Fibroblast of lung (primary cell): ENCODE measurements at regions not wholly inside any gene's neighbourhood (a gene's known extent, or its start where the extent isn't known, plus 50 kb on each side); places are given as distances from the start of the nearest gene placed in this dataset.

Experiments
- DNase-seq, 2 donors: peaks; one replicate each; pipeline versions ENCODE4 v3.0.0 to v3.0.0-alpha.2; 2010; ENCODE audit warnings: low read depth in 2 of 2
- H2AFZ ChIP-seq: 2 replicates; pipeline ENCODE4 v1.5.1; 2012; ENCODE audit warnings: low read length, control low read depth, inconsistent platforms
- H3K27ac ChIP-seq: 2 replicates; pipeline ENCODE4 v1.5.1; 2011; ENCODE audit warnings: low read length, control low read depth; ENCODE audit not compliant: insufficient read depth
- H3K27me3 ChIP-seq: 2 replicates; pipeline ENCODE4 v1.5.1; 2011; ENCODE audit warnings: mild to moderate bottlenecking, low read length; ENCODE audit not compliant: control insufficient read depth, insufficient read depth
- H3K36me3 ChIP-seq: 2 replicates; pipeline ENCODE4 v1.5.1; 2011; ENCODE audit warnings: low read length; ENCODE audit not compliant: control insufficient read depth, insufficient read depth
- H3K4me1 ChIP-seq: 2 replicates; pipeline ENCODE4 v1.5.1; 2011; ENCODE audit warnings: low read length; ENCODE audit not compliant: control insufficient read depth, insufficient read depth; ENCODE audit errors: extremely low read depth
- H3K4me2 ChIP-seq: 2 replicates; pipeline ENCODE4 v1.5.1; 2011; ENCODE audit warnings: low read length, control low read depth; ENCODE audit not compliant: insufficient read depth; ENCODE audit errors: extremely low read depth
- H3K4me3 ChIP-seq, 4 experiments: fragments of 200-600 bp in 1 of 4; sonication (generic) in 1 of 4; replicated peaks in 1 of 4; 2 replicates each; pipeline ENCODE4 v1.5.1; 2011 to 2016; ENCODE audit warnings: low read length in 4 of 4, low read depth in 3 of 4, mild to moderate bottlenecking in 3 of 4, control low read depth in 2 of 4, inconsistent platforms in 1 of 4, mixed read lengths in 1 of 4; ENCODE audit not compliant: insufficient read depth in 1 of 4; ENCODE audit errors: control extremely low read depth in 1 of 4
- H3K79me2 ChIP-seq: 2 replicates; pipeline ENCODE4 v1.5.1; 2012; ENCODE audit warnings: mild to moderate bottlenecking, low read length, inconsistent platforms; ENCODE audit not compliant: control insufficient read depth, insufficient read depth
- H3K9ac ChIP-seq: 2 replicates; pipeline ENCODE4 v1.5.1; 2011; ENCODE audit warnings: mild to moderate bottlenecking, low read length, control low read depth; ENCODE audit not compliant: insufficient read depth
- H3K9me3 ChIP-seq: 2 replicates; pipeline ENCODE4 v1.5.1; 2012; ENCODE audit warnings: low read depth, low read length; ENCODE audit not compliant: control insufficient read depth, insufficient read depth
- H4K20me1 ChIP-seq: 2 replicates; pipeline ENCODE4 v1.5.1; 2011; ENCODE audit warnings: low read length; ENCODE audit not compliant: control insufficient read depth, insufficient read depth; ENCODE audit errors: extremely low read depth
- CTCF ChIP-seq, 2 donors: IDR thresholded peaks in 1 of 2; conservative IDR thresholded peaks in 1 of 2; 1 replicate in 1 of 2; 2 replicates in 1 of 2; pipeline ENCODE4 v1.5.1; 2011 to 2012; ENCODE audit warnings: low read length in 2 of 2, control low read depth in 1 of 2, inconsistent platforms in 1 of 2, low read depth in 1 of 2, mild to moderate bottlenecking in 1 of 2
- EZH2 ChIP-seq: IDR thresholded peaks from 2 replicates; pipeline ENCODE4 v1.5.1; 2012; ENCODE audit warnings: low read length, control low read depth, mild to moderate bottlenecking; ENCODE audit errors: missing control alignments

DNA sequence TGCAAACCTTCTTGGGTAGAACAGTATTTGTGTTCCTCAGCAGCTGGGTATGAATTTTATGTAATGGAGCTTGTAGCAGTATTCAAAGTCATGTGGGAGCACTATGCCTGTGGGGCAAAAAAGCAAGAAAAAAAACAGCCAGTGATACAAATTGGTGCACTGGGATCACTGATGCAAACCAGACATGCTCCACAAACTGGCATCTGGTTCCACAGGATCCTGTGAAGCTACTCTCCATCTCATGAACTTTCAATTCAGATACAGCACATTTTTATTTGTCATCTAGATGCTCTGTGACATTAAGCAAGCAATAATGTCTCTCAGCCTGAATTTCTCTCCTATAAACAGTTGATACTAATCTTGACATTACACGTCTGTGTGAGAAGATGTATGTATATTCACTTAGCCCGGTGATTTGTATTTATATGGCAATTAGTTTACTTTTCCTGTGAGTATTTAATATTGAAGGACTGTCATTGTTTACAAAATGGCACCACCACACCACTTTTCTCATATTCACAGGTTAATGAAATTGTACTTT is 208.5 kb upstream of the GRIA4 start:
- no peaks in the 10 kb centered on the region for H4K20me1 ChIP-seq
- H3K4me2 ChIP-seq = no peak overlapping the region
- H3K4me1 ChIP-seq = no peaks in the 10 kb centered on the region
- no peaks in the 10 kb centered on the region for H3K9me3 ChIP-seq
- H2AFZ ChIP-seq = no peak overlapping the region
- H3K79me2 ChIP-seq = no peaks in the 10 kb centered on the region
- H3K36me3 ChIP-seq = no peaks in the 10 kb centered on the region
- H3K9ac ChIP-seq = no peak overlapping the region
- no peaks in the 10 kb centered on the region for H3K27me3 ChIP-seq
- no peak overlapping the region for H3K4me3 ChIP-seq
- no peak overlapping the region for H3K27ac ChIP-seq
- DNase-seq = no peak
- TF ChIP-seq CTCF (conservative IDR thresholded peaks at IDR 0.05 in 1 of 2, IDR thresholded peaks at IDR 0.05 in 1 of 2; ENCODE audit: low read depth in 1 of 2, low read length in 2 of 2) = no peak
- no peak for TF ChIP-seq EZH2

DNA sequence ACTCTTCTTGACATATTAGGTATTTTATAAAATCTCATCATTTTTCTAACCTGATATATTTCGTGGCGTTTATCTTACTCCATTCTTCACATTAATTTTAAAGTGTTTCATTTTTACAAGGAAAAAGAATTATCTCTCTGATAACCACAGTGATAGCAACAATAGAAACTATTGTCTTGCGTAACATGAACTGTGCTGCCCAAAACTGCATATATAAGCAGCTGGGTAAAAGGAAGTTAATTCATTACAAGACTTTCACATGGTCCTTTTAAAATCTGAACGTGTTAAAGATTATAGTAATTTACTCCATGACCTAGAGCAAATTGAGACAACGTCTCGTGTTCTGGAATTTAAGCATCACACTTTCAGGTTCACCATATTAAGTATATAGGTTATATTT is 210.4 kb upstream of the GRIA4 start:
- no peaks in the 10 kb centered on the region for H4K20me1 ChIP-seq
- H2AFZ ChIP-seq = no peak overlapping the region
- no peak overlapping the region for H3K9ac ChIP-seq
- no peak overlapping the region for H3K27ac ChIP-seq
- H3K4me2 ChIP-seq = no peak overlapping the region
- H3K79me2 ChIP-seq = no peaks in the 10 kb centered on the region
- no peak for DNase-seq
- no peaks in the 10 kb centered on the region for H3K36me3 ChIP-seq
- H3K27me3 ChIP-seq = no peaks in the 10 kb centered on the region
- no peaks in the 10 kb centered on the region for H3K4me1 ChIP-seq
- H3K9me3 ChIP-seq = no peaks in the 10 kb centered on the region
- no peak for TF ChIP-seq CTCF (conservative IDR thresholded peaks at IDR 0.05 in 1 of 2, IDR thresholded peaks at IDR 0.05 in 1 of 2; ENCODE audit: low read depth in 1 of 2, low read length in 2 of 2)
- no peak for TF ChIP-seq EZH2
- no peak overlapping the region for H3K4me3 ChIP-seq

- Histone ChIP-seq H3K4me3 (no peak overlapping the region), H3K79me2 (no peaks in the 10 kb centered on the region), H2AFZ (no peak overlapping the region), H3K4me2 (no peak overlapping the region), H4K20me1 (no peaks in the 10 kb centered on the region), H3K27ac (no peak overlapping the region), H3K9me3 (no peaks in the 10 kb centered on the region), H3K4me1 (no peaks in the 10 kb centered on the region), H3K9ac (no peak overlapping the region), H3K36me3 (no peaks in the 10 kb centered on the region), H3K27me3 (no peaks in the 10 kb centered on the region)
- no peak for DNase-seq
- TF ChIP-seq CTCF (conservative IDR thresholded peaks at IDR 0.05 in 1 of 2, IDR thresholded peaks at IDR 0.05 in 1 of 2; ENCODE audit: low read depth in 1 of 2, low read length in 2 of 2) (no peak), EZH2 (no peak)
These were observed 211.2 kb upstream of the GRIA4 start for GRCh38 chr11:105398636-105399035.
